GM12878 (cell line): ENCODE measurements at regions not wholly inside any gene's neighbourhood (a gene's known extent, or its start where the extent isn't known, plus 50 kb on each side); places are given as distances from the start of the nearest gene placed in this dataset.

ENCODE experiments used
- ATAC-seq: fragments of 200-7000 bp; cut with Tn5 transposase; 3 replicates; pipeline ENCODE4 v1.9.1; 2020; ENCODE audit warnings: mild to moderate bottlenecking, moderate library complexity
- BruUV-seq: library from RNA; stranded (reverse); fragments of 400-500 nt; replicated peaks from 2 replicates; lab custom pipeline; 2021; lab: Mats Ljungman, UMichigan
- CTCF ChIA-PET: fragments of 300-600 bp; sonication (Branson Sonifier 250); formaldehyde crosslinking; extraction: SDS; loops from one replicate; lab custom pipeline; 2021; ENCODE audit warnings: inconsistent platforms; lab: Yijun Ruan, JAX
- POLR2A ChIA-PET: fragments of 350-600 bp; formaldehyde crosslinking; extraction: SDS; loops from one replicate; lab custom pipeline; 2021; ENCODE audit warnings: inconsistent platforms; lab: Charles Lee
- RAD21 ChIA-PET: fragments of 300-600 bp; sonication (Branson Sonifier 250); formaldehyde crosslinking; loops from one replicate; lab custom pipeline; 2023; ENCODE audit warnings: antibody characterized with exemption; ENCODE audit not compliant: unreplicated experiment; lab: Charles Lee
- SMC1A ChIA-PET: fragments of 300-600 bp; sonication (Branson Sonifier 250); formaldehyde crosslinking; loops from one replicate; lab custom pipeline; 2023; ENCODE audit not compliant: unreplicated experiment, uncharacterized antibody; lab: Charles Lee
- DNase-seq: peaks from one replicate; pipeline ENCODE4 v3.0.0-alpha.2; 2011; ENCODE audit warnings: low read depth, low spot score
- FAIRE-seq: peaks from 3 replicates; lab custom pipeline; 2011; peaks lifted over from hg19 to GRCh38; lab: Jason Lieb, UNC
- H2AFZ ChIP-seq: 2 replicates; pipeline ENCODE4 v1.6.0; 2011; ENCODE audit warnings: low read depth, low read length, control low read depth; ENCODE audit not compliant: control insufficient read depth
- H3K27ac ChIP-seq: 2 replicates; pipeline ENCODE4 v1.5.1; 2011; ENCODE audit warnings: control low read depth; ENCODE audit not compliant: control insufficient read depth, insufficient read depth
- H3K27me3 ChIP-seq, 2 experiments: replicated peaks in 1 of 2; 2 replicates each; pipeline versions ENCODE4 v1.6.0 to v1.6.1; 2011; ENCODE audit warnings: low read length in 1 of 2; ENCODE audit not compliant: control insufficient read depth in 2 of 2, insufficient read depth in 2 of 2
- H3K36me3 ChIP-seq, 2 experiments: 2 replicates each; pipeline ENCODE4 v1.5.1; 2011; ENCODE audit warnings: low read length in 1 of 2; ENCODE audit not compliant: control insufficient read depth in 2 of 2, insufficient read depth in 2 of 2
- H3K4me1 ChIP-seq: 2 replicates; pipeline ENCODE4 v1.6.1; 2011; ENCODE audit warnings: mild to moderate bottlenecking, low read length, moderate library complexity, mixed read lengths; ENCODE audit not compliant: control insufficient read depth, insufficient read depth
- H3K4me2 ChIP-seq: 2 replicates; pipeline ENCODE4 v1.6.0; 2011; ENCODE audit warnings: control low read depth; ENCODE audit not compliant: control insufficient read depth, insufficient read depth
- H3K4me3 ChIP-seq: fragments of 200-600 bp; sonication (generic); 2 replicates; pipeline ENCODE4 v1.5.1; 2016
- H3K79me2 ChIP-seq: 2 replicates; pipeline ENCODE4 v1.6.0; 2011; ENCODE audit warnings: low read length; ENCODE audit not compliant: control insufficient read depth, insufficient read depth
- H3K9ac ChIP-seq: 2 replicates; pipeline ENCODE4 v1.8.0; 2011; ENCODE audit warnings: low read length, control low read depth, mixed read lengths; ENCODE audit not compliant: control insufficient read depth, insufficient read depth
- H3K9me3 ChIP-seq: replicated peaks from 3 replicates; pipeline ENCODE4 v1.5.1; 2011; ENCODE audit warnings: mild to moderate bottlenecking, low read length; ENCODE audit not compliant: control insufficient read depth, insufficient read depth
- H4K20me1 ChIP-seq: 2 replicates; pipeline ENCODE4 v1.6.0; 2011; ENCODE audit not compliant: control insufficient read depth, insufficient read depth
- CBFB ChIP-seq: IDR thresholded peaks from 2 replicates; pipeline ENCODE4 v1.6.1; 2016; ENCODE audit warnings: antibody characterized with exemption, low read depth
- NFYB ChIP-seq: IDR thresholded peaks from 2 replicates; pipeline ENCODE4 v1.6.1; 2011; ENCODE audit warnings: low read depth, mild to moderate bottlenecking, low read length, improper control_type of control experiment, moderate library complexity; ENCODE audit not compliant: insufficient read depth
- NRF1 ChIP-seq: conservative IDR thresholded peaks from 2 replicates; pipeline ENCODE4 v1.6.1; 2011; ENCODE audit warnings: mild to moderate bottlenecking, low read depth, low read length, improper control_type of control experiment
- YBX1 ChIP-seq: fragments of 450-650 bp; IDR thresholded peaks from 2 replicates; pipeline ENCODE4 v1.6.1; 2016; ENCODE audit warnings: antibody characterized with exemption
- WGBS: methylation state at CpG from one replicate; pipeline ENCODE4 v1.1.6; 2016; ENCODE audit warnings: low lambda C conversion rate; ENCODE audit not compliant: insufficient replicate concordance, insufficient coverage; ENCODE audit errors: missing lambda C conversion rate; 5-methylcytosine and 5-hydroxymethylcytosine counted together
- in situ Hi-C: fragments of 300-500 bp; cut with MboI; formaldehyde crosslinking; loops from 9 replicates; pipeline ENCODE4 v1.14.3; 2018; ENCODE audit warnings: mixed read lengths
- intact Hi-C: fragments of 100-400 bp; cut with micrococcal nuclease; formaldehyde crosslinking; loops from one replicate; pipeline ENCODE4 v1.14.2; 2022; ENCODE audit not compliant: unreplicated experiment
- TF ChIP-seq, protein P1 (sequence below): fragments of 450-650 bp; conservative IDR thresholded peaks from 2 replicates; pipeline ENCODE4 v1.6.1; 2017; ENCODE audit warnings: mild to moderate bottlenecking, moderate library complexity
- TF ChIP-seq, protein P2 (sequence below), 3 experiments: IDR thresholded peaks in 2 of 3; conservative IDR thresholded peaks in 1 of 3; 2 replicates each; pipeline ENCODE4 v1.5.1; 2011; ENCODE audit warnings: low read depth in 3 of 3, low read length in 3 of 3, mild to moderate bottlenecking in 3 of 3, control low read depth in 2 of 3, moderate library complexity in 2 of 3, inconsistent platforms in 1 of 3, mixed read lengths in 1 of 3; ENCODE audit not compliant: control insufficient read depth in 2 of 3, insufficient read depth in 1 of 3; ENCODE audit errors: extremely low read depth in 1 of 3
- TF ChIP-seq, protein P3 (sequence below): fragments of 450-650 bp; IDR thresholded peaks from 2 replicates; pipeline ENCODE4 v1.6.1; 2018; ENCODE audit warnings: borderline replicate concordance, mild to moderate bottlenecking; ENCODE audit not compliant: partially characterized antibody

DNA sequence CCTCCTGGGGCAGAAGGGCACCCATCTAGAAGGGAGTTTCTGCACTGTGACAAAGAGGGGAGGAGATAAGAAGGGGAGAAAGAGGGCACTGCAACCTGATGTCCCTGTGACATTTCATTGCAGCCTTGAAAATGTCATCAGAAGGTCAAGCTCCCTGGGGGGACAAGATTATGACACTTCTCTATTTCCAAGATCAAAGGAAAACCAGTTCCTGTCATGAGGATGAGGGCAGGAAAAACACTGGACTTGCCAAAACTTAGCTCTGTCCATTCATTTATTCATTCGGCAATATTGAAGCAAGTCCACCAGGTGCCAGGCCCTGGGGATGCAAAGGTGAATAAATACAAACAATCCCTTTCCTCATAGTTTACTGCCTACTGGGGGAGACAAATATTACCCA is 138.4 kb upstream of the CDKN3 start:
- intact Hi-C loops (no loop called here), in situ Hi-C loops (no loop called here)
- Histone ChIP-seq H3K79me2 (no peaks in the 10 kb centered on the region), H3K4me2 (no peak overlapping the region), H3K4me1 (no peaks in the 10 kb centered on the region), H3K9ac (no peak overlapping the region), H2AFZ (no peak overlapping the region), H3K4me3 (no peak overlapping the region), H3K27me3 (no peaks in the 10 kb centered on the region; a peak in 1 of 4 replicates), H3K36me3 (no peaks in the 10 kb centered on the region), H3K9me3 (no peaks in the 10 kb centered on the region), H3K27ac (no peak overlapping the region), H4K20me1 (no peaks in the 10 kb centered on the region)
- no peak for ATAC-seq
- DNase-seq = no peak
- no peak for FAIRE-seq
- SMC1A ChIA-PET = no interaction called here
- 32% methylated on average over 1 of the region's 1 CpG for WGBS
- RAD21 ChIA-PET = no interaction called here
- no TSS peak for BruUV-seq
- POLR2A ChIA-PET = no interaction called here
- CTCF ChIA-PET = no interaction called here
- TF ChIP-seq, protein P1, sequence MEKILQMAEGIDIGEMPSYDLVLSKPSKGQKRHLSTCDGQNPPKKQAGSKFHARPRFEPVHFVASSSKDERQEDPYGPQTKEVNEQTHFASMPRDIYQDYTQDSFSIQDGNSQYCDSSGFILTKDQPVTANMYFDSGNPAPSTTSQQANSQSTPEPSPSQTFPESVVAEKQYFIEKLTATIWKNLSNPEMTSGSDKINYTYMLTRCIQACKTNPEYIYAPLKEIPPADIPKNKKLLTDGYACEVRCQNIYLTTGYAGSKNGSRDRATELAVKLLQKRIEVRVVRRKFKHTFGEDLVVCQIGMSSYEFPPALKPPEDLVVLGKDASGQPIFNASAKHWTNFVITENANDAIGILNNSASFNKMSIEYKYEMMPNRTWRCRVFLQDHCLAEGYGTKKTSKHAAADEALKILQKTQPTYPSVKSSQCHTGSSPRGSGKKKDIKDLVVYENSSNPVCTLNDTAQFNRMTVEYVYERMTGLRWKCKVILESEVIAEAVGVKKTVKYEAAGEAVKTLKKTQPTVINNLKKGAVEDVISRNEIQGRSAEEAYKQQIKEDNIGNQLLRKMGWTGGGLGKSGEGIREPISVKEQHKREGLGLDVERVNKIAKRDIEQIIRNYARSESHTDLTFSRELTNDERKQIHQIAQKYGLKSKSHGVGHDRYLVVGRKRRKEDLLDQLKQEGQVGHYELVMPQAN = no peak
- TF ChIP-seq YBX1 (no peak), NRF1 (no peak), CBFB (no peak), NFYB (no peak)
- TF ChIP-seq, protein P2, sequence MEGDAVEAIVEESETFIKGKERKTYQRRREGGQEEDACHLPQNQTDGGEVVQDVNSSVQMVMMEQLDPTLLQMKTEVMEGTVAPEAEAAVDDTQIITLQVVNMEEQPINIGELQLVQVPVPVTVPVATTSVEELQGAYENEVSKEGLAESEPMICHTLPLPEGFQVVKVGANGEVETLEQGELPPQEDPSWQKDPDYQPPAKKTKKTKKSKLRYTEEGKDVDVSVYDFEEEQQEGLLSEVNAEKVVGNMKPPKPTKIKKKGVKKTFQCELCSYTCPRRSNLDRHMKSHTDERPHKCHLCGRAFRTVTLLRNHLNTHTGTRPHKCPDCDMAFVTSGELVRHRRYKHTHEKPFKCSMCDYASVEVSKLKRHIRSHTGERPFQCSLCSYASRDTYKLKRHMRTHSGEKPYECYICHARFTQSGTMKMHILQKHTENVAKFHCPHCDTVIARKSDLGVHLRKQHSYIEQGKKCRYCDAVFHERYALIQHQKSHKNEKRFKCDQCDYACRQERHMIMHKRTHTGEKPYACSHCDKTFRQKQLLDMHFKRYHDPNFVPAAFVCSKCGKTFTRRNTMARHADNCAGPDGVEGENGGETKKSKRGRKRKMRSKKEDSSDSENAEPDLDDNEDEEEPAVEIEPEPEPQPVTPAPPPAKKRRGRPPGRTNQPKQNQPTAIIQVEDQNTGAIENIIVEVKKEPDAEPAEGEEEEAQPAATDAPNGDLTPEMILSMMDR (IDR thresholded peaks at IDR 0.05 in 2 of 3, conservative IDR thresholded peaks at IDR 0.05 in 1 of 3; ENCODE audit: control insufficient read depth in 2 of 3, extremely low read depth in 1 of 3, insufficient read depth in 1 of 3, low read depth in 3 of 3, low read length in 3 of 3) = no peak
- TF ChIP-seq, protein P3, sequence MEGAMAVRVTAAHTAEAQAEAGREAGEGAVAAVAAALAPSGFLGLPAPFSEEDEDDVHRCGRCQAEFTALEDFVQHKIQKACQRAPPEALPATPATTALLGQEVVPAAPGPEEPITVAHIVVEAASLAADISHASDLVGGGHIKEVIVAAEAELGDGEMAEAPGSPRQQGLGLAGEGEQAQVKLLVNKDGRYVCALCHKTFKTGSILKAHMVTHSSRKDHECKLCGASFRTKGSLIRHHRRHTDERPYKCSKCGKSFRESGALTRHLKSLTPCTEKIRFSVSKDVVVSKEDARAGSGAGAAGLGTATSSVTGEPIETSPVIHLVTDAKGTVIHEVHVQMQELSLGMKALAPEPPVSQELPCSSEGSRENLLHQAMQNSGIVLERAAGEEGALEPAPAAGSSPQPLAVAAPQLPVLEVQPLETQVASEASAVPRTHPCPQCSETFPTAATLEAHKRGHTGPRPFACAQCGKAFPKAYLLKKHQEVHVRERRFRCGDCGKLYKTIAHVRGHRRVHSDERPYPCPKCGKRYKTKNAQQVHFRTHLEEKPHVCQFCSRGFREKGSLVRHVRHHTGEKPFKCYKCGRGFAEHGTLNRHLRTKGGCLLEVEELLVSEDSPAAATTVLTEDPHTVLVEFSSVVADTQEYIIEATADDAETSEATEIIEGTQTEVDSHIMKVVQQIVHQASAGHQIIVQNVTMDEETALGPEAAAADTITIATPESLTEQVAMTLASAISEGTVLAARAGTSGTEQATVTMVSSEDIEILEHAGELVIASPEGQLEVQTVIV = no peak
